GM13976 (cell line): ENCODE measurements at regions not wholly inside any gene's neighbourhood (a gene's known extent, or its start where the extent isn't known, plus 50 kb on each side); places are given as distances from the start of the nearest gene placed in this dataset.

Source experiments
- DNase-seq: peaks from one replicate; pipeline ENCODE4 v3.0.0; 2012; ENCODE audit warnings: low spot score
- CTCF ChIP-seq: IDR thresholded peaks from 2 replicates; pipeline ENCODE4 v1.5.1; 2012; ENCODE audit warnings: borderline replicate concordance, mild to moderate bottlenecking; ENCODE audit not compliant: insufficient read depth; ENCODE audit errors: extremely low read depth, missing control alignments, control extremely low read depth
- in situ Hi-C: fragments of 300-500 bp; cut with MboI; formaldehyde crosslinking; loops from one replicate; pipeline ENCODE4 v1.12.0; 2022; ENCODE audit warnings: low sequenced_read_pairs, mixed read lengths, inconsistent platforms; ENCODE audit not compliant: unreplicated experiment

DNA sequence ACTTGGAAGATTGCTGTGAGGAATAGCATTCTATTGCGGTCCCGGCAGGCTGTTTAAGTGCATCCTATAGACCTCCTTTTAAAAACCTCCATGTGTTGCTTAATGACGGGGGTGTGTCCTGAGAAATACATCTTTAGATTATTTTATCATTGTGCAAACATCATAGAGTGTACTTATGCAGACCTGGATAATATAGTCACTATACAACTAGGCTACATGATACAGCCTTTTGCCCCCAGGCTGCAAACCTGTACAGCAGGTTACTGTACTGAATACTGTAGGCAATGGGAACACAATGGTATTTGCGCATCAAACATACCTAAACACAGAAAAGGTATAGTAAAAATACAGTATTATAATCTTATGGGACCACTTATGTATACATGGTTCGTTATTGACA, 175.6 kb downstream of the RNF144B start:
- TF ChIP-seq CTCF, result no peak
- in situ Hi-C loops, result no loop called here
- no peak for DNase-seq

DNA sequence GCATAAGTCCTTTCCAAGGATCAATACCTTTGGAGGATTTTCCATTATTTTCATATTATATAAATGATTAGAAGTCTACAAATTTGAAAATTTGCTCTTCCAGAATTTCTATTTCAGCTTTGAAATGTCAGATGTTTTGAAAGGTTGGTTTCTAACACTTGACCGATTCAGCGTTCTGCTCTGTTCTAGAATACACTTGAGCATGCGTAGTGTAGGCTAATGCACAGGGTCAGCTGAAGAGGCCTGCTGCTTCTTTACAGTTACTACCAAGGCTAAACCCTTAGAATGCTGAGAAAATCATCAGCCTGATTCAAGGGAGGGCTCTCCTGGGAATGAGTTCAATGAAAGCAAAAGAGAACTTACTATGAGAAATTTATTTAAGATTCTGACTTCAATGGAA, 177.6 kb downstream of the RNF144B start:
- in situ Hi-C loops, result no loop called here
- no peak for DNase-seq
- TF ChIP-seq CTCF, result no peak

DNA sequence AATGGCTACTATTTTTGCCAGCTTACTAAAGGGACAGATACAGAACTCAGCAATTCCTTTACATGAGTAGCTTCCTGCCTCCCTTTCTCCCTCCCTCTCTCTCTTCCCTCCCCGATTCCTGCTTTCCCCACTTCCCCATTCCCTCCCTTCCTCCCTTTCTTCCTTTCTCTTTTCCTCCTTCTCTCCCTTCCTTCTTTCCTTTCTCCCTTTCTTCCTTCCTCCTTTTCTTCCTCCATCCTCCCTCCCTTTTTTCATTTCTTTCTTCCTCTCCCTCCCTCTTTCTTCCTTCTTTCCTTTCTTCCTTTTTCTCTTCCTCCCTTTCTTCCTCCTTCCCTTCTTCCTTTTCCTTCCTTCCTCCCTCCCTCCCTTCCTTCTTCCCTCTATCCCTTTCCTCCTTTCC, 178.1 kb downstream of the RNF144B start:
- DNase-seq, result no peak
- no peak for TF ChIP-seq CTCF
- in situ Hi-C loops, result no loop called here

- no peak for TF ChIP-seq CTCF
- in situ Hi-C loops, result no loop called here
- DNase-seq, result no peak
Observed at GRCh38 chr6:18567380-18567779, 180.2 kb downstream of the RNF144B start.

GRCh38 chr6:18577491-18577890, 190.3 kb downstream of the RNF144B start:
- no peak for DNase-seq
- in situ Hi-C loops, result no loop called here
- no peak for TF ChIP-seq CTCF

DNA sequence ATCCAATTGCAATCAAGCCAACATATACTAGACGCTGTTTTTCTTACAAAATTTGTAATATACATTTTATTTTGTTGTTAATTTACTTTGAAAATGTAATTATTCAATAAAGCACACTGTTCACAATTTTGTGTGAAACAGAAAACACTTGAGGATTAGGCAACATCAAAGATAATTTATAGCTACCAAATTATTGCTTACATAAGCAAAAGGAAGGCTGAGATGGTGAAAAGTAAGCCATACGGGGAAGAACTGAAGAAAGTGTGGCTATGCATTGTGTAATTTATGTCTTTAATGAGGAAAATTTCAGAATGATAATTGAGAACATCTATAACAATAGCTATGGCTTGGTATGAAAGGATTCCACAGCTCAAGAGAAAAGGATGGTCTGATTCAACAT, 192.0 kb downstream of the RNF144B start:
- in situ Hi-C loops, result no loop called here
- no peak for TF ChIP-seq CTCF
- DNase-seq, result no peak

DNA sequence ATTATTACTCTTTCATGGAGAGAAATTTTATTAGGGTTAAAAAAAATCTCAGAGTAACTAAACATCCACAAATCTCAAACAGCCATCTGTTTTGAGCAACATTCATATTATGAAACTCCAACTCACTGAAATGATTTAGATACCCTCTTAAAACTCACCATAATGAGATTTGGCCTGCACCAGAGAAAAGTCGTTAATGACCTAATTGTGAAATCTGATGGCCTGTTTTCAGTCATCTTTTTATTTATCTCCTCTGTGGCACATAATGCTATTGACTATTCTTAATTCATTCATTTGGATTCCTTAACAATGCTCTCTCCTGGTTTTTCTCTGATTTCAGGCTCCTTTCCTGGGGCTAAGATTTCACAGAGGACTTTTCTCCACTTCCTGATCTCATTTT, 192.7 kb downstream of the RNF144B start:
- TF ChIP-seq CTCF, result no peak
- in situ Hi-C loops, result no loop called here
- no peak for DNase-seq
